ENCODE measurements at regions not wholly inside any gene's neighbourhood (a gene's known extent, or its start where the extent isn't known, plus 50 kb on each side); places are given as distances from the start of the nearest gene placed in this dataset.

- no peaks in the 10 kb centered on the region for H3K27me3 ChIP-seq (replicated peaks; ENCODE audit: insufficient read depth, low read length)
- H3K9ac ChIP-seq (ENCODE audit: low read length), result no peak overlapping the region
- H3K4me2 ChIP-seq (ENCODE audit: low read depth, low read length), result no peak overlapping the region
- no peaks in the 10 kb centered on the region for H3K9me3 ChIP-seq (replicated peaks; ENCODE audit: insufficient read depth, low read length)
- H3K4me3 ChIP-seq (ENCODE audit: low read length), result no peak overlapping the region
- no peaks in the 10 kb centered on the region for H3F3A ChIP-seq (ENCODE audit: insufficient read depth, low read length)
- no peaks in the 10 kb centered on the region for H3K36me3 ChIP-seq (replicated peaks; ENCODE audit: insufficient read depth, low read length)
- H2AFZ ChIP-seq (ENCODE audit: low read length), result no peak overlapping the region
- TF ChIP-seq EZH2 (optimal IDR thresholded peaks at IDR 0.05; ENCODE audit: low read depth, low read length) (no peak), CTCF (IDR thresholded peaks at IDR 0.05; ENCODE audit: low read length) (no peak), EZH2phosphoT487 (IDR thresholded peaks at IDR 0.05; ENCODE audit: low read length) (no peak)
- no peaks in the 10 kb centered on the region for H4K20me1 ChIP-seq (ENCODE audit: insufficient read depth, low read length)
- no peaks in the 10 kb centered on the region for H3K4me1 ChIP-seq (ENCODE audit: low read length)
- no peaks in the 10 kb centered on the region for H3K79me2 ChIP-seq (ENCODE audit: low read length)
- no peak for DNase-seq
- H3K9me2 ChIP-seq (replicated peaks; ENCODE audit: insufficient read depth, low read length), result no peaks in the 10 kb centered on the region
- H3K27ac ChIP-seq (ENCODE audit: low read length), result no peak overlapping the region
Observed at GRCh38 chr4:170476351-170476750, 386.6 kb upstream of the AADAT start.

- Histone ChIP-seq H3K27ac (ENCODE audit: low read length) (no peak overlapping the region), H3K9me2 (replicated peaks; ENCODE audit: insufficient read depth, low read length) (no peaks in the 10 kb centered on the region), H3K4me1 (ENCODE audit: low read length) (no peaks in the 10 kb centered on the region), H3K79me2 (ENCODE audit: low read length) (no peaks in the 10 kb centered on the region), H4K20me1 (ENCODE audit: insufficient read depth, low read length) (no peaks in the 10 kb centered on the region), H3K4me3 (ENCODE audit: low read length) (no peak overlapping the region), H3K36me3 (replicated peaks; ENCODE audit: insufficient read depth, low read length) (no peaks in the 10 kb centered on the region), H3K4me2 (ENCODE audit: low read depth, low read length) (no peak overlapping the region), H3F3A (ENCODE audit: insufficient read depth, low read length) (no peaks in the 10 kb centered on the region), H3K9me3 (replicated peaks; ENCODE audit: insufficient read depth, low read length) (no peaks in the 10 kb centered on the region), H3K27me3 (replicated peaks; ENCODE audit: insufficient read depth, low read length) (no peaks in the 10 kb centered on the region), H3K9ac (ENCODE audit: low read length) (no peak overlapping the region), H2AFZ (ENCODE audit: low read length) (no peak overlapping the region)
- DNase-seq, result no peak
- TF ChIP-seq CTCF (IDR thresholded peaks at IDR 0.05; ENCODE audit: low read length) (no peak), EZH2phosphoT487 (IDR thresholded peaks at IDR 0.05; ENCODE audit: low read length) (no peak), EZH2 (optimal IDR thresholded peaks at IDR 0.05; ENCODE audit: low read depth, low read length) (no peak)
Observed at GRCh38 chr4:170465429-170465828, 375.7 kb upstream of the AADAT start.

- Histone ChIP-seq H3K4me2 (ENCODE audit: low read depth, low read length) (no peak overlapping the region), H3K79me2 (ENCODE audit: low read length) (no peaks in the 10 kb centered on the region), H3K36me3 (replicated peaks; ENCODE audit: insufficient read depth, low read length) (no peaks in the 10 kb centered on the region), H3K4me1 (ENCODE audit: low read length) (no peaks in the 10 kb centered on the region), H2AFZ (ENCODE audit: low read length) (no peak overlapping the region), H3K9me3 (replicated peaks; ENCODE audit: insufficient read depth, low read length) (no peaks in the 10 kb centered on the region), H4K20me1 (ENCODE audit: insufficient read depth, low read length) (no peaks in the 10 kb centered on the region), H3K4me3 (ENCODE audit: low read length) (no peak overlapping the region), H3K27me3 (replicated peaks; ENCODE audit: insufficient read depth, low read length) (no peaks in the 10 kb centered on the region), H3K9ac (ENCODE audit: low read length) (no peak overlapping the region), H3K27ac (ENCODE audit: low read length) (no peak overlapping the region), H3F3A (ENCODE audit: insufficient read depth, low read length) (no peaks in the 10 kb centered on the region), H3K9me2 (replicated peaks; ENCODE audit: insufficient read depth, low read length) (no peaks in the 10 kb centered on the region)
- no peak for DNase-seq
- TF ChIP-seq CTCF (IDR thresholded peaks at IDR 0.05; ENCODE audit: low read length) (no peak), EZH2phosphoT487 (IDR thresholded peaks at IDR 0.05; ENCODE audit: low read length) (no peak), EZH2 (optimal IDR thresholded peaks at IDR 0.05; ENCODE audit: low read depth, low read length) (no peak)
Observed at GRCh38 chr4:170464614-170465197, 374.9 kb upstream of the AADAT start.
